ENCODE measurements at regions not wholly inside any gene's neighbourhood (a gene's known extent, or its start where the extent isn't known, plus 50 kb on each side); places are given as distances from the start of the nearest gene placed in this dataset.

- TF ChIP-seq CTCF (IDR thresholded peaks at IDR 0.05) (no peak), ZFX (IDR thresholded peaks at IDR 0.05; ENCODE audit: borderline replicate concordance) (no peak)
Measured at GRCh38 chr16:54525104-54525503, 238.5 kb upstream of the IRX3 start.
